PC-3 (cell line): ENCODE measurements at regions not wholly inside any gene's neighbourhood (a gene's known extent, or its start where the extent isn't known, plus 50 kb on each side); places are given as distances from the start of the nearest gene placed in this dataset.

Experiments used
- CTCF ChIP-seq: fragments of 300-600 bp; sonication (generic); conservative IDR thresholded peaks from 2 replicates; pipeline ENCODE4 v1.5.1; 2017; ENCODE audit warnings: antibody characterized with exemption, low read depth, mild to moderate bottlenecking, low read length
- EZH2 ChIP-seq: fragments of 300-600 bp; sonication (generic); IDR thresholded peaks from one replicate; pipeline ENCODE4 v1.6.1; 2017; ENCODE audit warnings: antibody characterized with exemption, mild to moderate bottlenecking, low read length; ENCODE audit not compliant: unreplicated experiment

- TF ChIP-seq CTCF (no peak), EZH2 (no peak)
Observed at GRCh38 chr9:73441223-73441622, 289.6 kb downstream of the ANXA1 start.
